Panc1 (cell line): ENCODE measurements at regions not wholly inside any gene's neighbourhood (a gene's known extent, or its start where the extent isn't known, plus 50 kb on each side); places are given as distances from the start of the nearest gene placed in this dataset.

Source experiments
- ATAC-seq: fragments of 200-7000 bp; cut with Tn5 transposase; 2 replicates; pipeline ENCODE4 v1.9.1; 2020; ENCODE audit warnings: mild to moderate bottlenecking, moderate library complexity
- BruUV-seq: library from RNA; stranded (reverse); fragments of 400-500 nt; replicated peaks from 2 replicates; lab custom pipeline; 2021; lab: Mats Ljungman, UMichigan
- CTCF ChIA-PET: fragments of 300-600 bp; sonication (Branson Sonifier 250); formaldehyde crosslinking; loops from one replicate; lab custom pipeline; 2022; ENCODE audit warnings: antibody characterized with exemption; lab: Charles Lee
- POLR2A ChIA-PET: fragments of 300-600 bp; sonication (Branson Sonifier 250); formaldehyde crosslinking; loops from one replicate; lab custom pipeline; 2022; ENCODE audit warnings: antibody characterized with exemption; lab: Charles Lee
- DNase-seq: peaks from one replicate; pipeline ENCODE4 v3.0.0-alpha.2; 2010; ENCODE audit warnings: low read depth, low spot score
- H3K27ac ChIP-seq: 2 replicates; pipeline ENCODE4 v1.5.1; 2011; ENCODE audit warnings: mild to moderate bottlenecking, low read length, inconsistent platforms
- H3K27me3 ChIP-seq: fragments of 200-500 bp; sonication (Bioruptor generic); 2 replicates; pipeline ENCODE4 v1.6.0; 2014; ENCODE audit warnings: low read length, inconsistent platforms; ENCODE audit not compliant: control insufficient read depth, insufficient read depth
- H3K36me3 ChIP-seq: fragments of 200-500 bp; sonication (Bioruptor generic); 2 replicates; pipeline ENCODE4 v1.5.1; 2014; ENCODE audit warnings: inconsistent platforms, mild to moderate bottlenecking, low read length, moderate library complexity; ENCODE audit not compliant: control insufficient read depth, insufficient read depth
- H3K4me1 ChIP-seq: 2 replicates; pipeline ENCODE4 v1.5.1; 2011; ENCODE audit warnings: inconsistent platforms, mild to moderate bottlenecking, low read length, moderate library complexity; ENCODE audit not compliant: control insufficient read depth, insufficient read depth
- H3K4me3 ChIP-seq, 2 experiments: 2 replicates each; pipeline ENCODE4 v1.5.1; 2011 to 2012; ENCODE audit warnings: low read depth in 2 of 2, low read length in 2 of 2, mild to moderate bottlenecking in 2 of 2, inconsistent platforms in 1 of 2, moderate library complexity in 1 of 2
- H3K9me3 ChIP-seq: fragments of 200-500 bp; sonication (Bioruptor generic); 2 replicates; pipeline ENCODE4 v1.5.1; 2014; ENCODE audit warnings: low read depth, mild to moderate bottlenecking, inconsistent platforms, low read length, moderate library complexity; ENCODE audit not compliant: control insufficient read depth, insufficient read depth
- CTCF ChIP-seq: fragments of 450-650 bp; IDR thresholded peaks from 2 replicates; pipeline ENCODE4 v1.5.1; 2017; ENCODE audit warnings: mild to moderate bottlenecking
- POLR2AphosphoS5 ChIP-seq: IDR thresholded peaks from 2 replicates; pipeline ENCODE4 v1.6.1; 2012; ENCODE audit warnings: mild to moderate bottlenecking, low read depth, low read length, moderate library complexity
- REST ChIP-seq, 2 experiments: IDR thresholded peaks; 2 replicates each; pipeline ENCODE4 v1.6.1; 2011 to 2012; ENCODE audit warnings: low read depth in 2 of 2, control low read depth in 1 of 2, low read length in 1 of 2, mild to moderate bottlenecking in 1 of 2, moderate library complexity in 1 of 2; ENCODE audit not compliant: insufficient read depth in 1 of 2
- SIN3A ChIP-seq: IDR thresholded peaks from 2 replicates; pipeline ENCODE4 v1.6.1; 2012; ENCODE audit warnings: low read depth, mild to moderate bottlenecking, low read length, moderate library complexity, borderline replicate concordance; ENCODE audit not compliant: insufficient read depth
- TCF7L2 ChIP-seq: IDR thresholded peaks from 2 replicates; pipeline ENCODE4 v1.6.1; 2011; ENCODE audit warnings: mild to moderate bottlenecking, low read depth, low read length, inconsistent platforms
- in situ Hi-C: cut with HindIII; loops from 2 replicates; pipeline ENCODE4 v1.10.0; 2016; ENCODE audit warnings: low sequenced_read_pairs, low pct_unique_long_range_greater_than_20kb
- intact Hi-C: fragments of 100-400 bp; cut with micrococcal nuclease; formaldehyde crosslinking; loops from one replicate; pipeline ENCODE4 v1.10.0; 2022; ENCODE audit not compliant: unreplicated experiment

GRCh38 chr19:32231691-32232090, 113.7 kb upstream of the ZNF507 start:
- POLR2A ChIA-PET: interaction anchor here (0.6 kb wide), 1 partner anchor 221 kb away, joined by 8 read pairs; no protein-coding TSS in a partner anchor
- intact Hi-C loops: no loop called here
- H3K27me3 ChIP-seq: no peaks in the 10 kb centered on the region; the same call in 1 of the 2 replicates

GRCh38 chr19:32232449-32232848, 113.0 kb upstream of the ZNF507 start:
- intact Hi-C loops (no loop called here), in situ Hi-C loops (no loop called here)
- BruUV-seq: no TSS peak
- ChIA-PET POLR2A (no interaction called here), CTCF (no interaction called here)
- DNase-seq: no peak
- Histone ChIP-seq H3K27ac (no peak overlapping the region), H3K4me1 (no peaks in the 10 kb centered on the region), H3K36me3 (no peaks in the 10 kb centered on the region), H3K4me3 (no peak overlapping the region), H3K9me3 (no peaks in the 10 kb centered on the region), H3K27me3 (no peaks in the 10 kb centered on the region)
- no peak for ATAC-seq
- TF ChIP-seq REST (IDR thresholded peaks at IDR 0.05; ENCODE audit: insufficient read depth in 1 of 2, low read depth in 2 of 2, low read length in 1 of 2): no peak
- TF ChIP-seq SIN3A: no peak
- no peak for TF ChIP-seq TCF7L2
- TF ChIP-seq CTCF: no peak
- no peak for TF ChIP-seq POLR2AphosphoS5

More at GRCh38 chr19:32231691-32232090, 113.7 kb upstream of the ZNF507 start:
- Histone ChIP-seq H3K9me3 (no peaks in the 10 kb centered on the region), H3K27ac (no peak overlapping the region), H3K36me3 (no peaks in the 10 kb centered on the region), H3K4me1 (no peaks in the 10 kb centered on the region), H3K4me3 (no peak overlapping the region)
- DNase-seq (no peak), ATAC-seq (no peak)
- CTCF ChIA-PET: no interaction called here
- TF ChIP-seq REST (IDR thresholded peaks at IDR 0.05; ENCODE audit: insufficient read depth in 1 of 2, low read depth in 2 of 2, low read length in 1 of 2): no peak
- no peak for TF ChIP-seq CTCF
- no peak for TF ChIP-seq TCF7L2
- TF ChIP-seq POLR2AphosphoS5: no peak
- TF ChIP-seq SIN3A: no peak
- BruUV-seq: no TSS peak
- in situ Hi-C loops: no loop called here
